Endothelial cell (in vitro differentiated cells): ENCODE measurements at regions not wholly inside any gene's neighbourhood (a gene's known extent, or its start where the extent isn't known, plus 50 kb on each side); places are given as distances from the start of the nearest gene placed in this dataset.
"Not testable (repeated sequence)": the region's sequence is repeated elsewhere in the genome, so short reads cannot be mapped to it uniquely, and the experiment has no call there.

Source experiments
- DNase-seq: peaks from one replicate; pipeline ENCODE4 v3.0.0; 2021; ENCODE audit warnings: low spot score
- H3K27ac Mint-ChIP-seq: one replicate; pipeline ENCODE4 v1.8.0; 2021; ENCODE audit warnings: mixed read lengths, inconsistent platforms; ENCODE audit not compliant: unreplicated experiment
- H3K27me3 Mint-ChIP-seq: one replicate; pipeline ENCODE4 v1.8.0; 2021; ENCODE audit warnings: mild to moderate bottlenecking, moderate library complexity, mixed read lengths, inconsistent platforms; ENCODE audit not compliant: unreplicated experiment
- H3K36me3 Mint-ChIP-seq: one replicate; pipeline ENCODE4 v1.8.0; 2021; ENCODE audit warnings: mild to moderate bottlenecking, low read depth, mixed read lengths, inconsistent platforms; ENCODE audit not compliant: unreplicated experiment
- H3K4me1 Mint-ChIP-seq: one replicate; pipeline ENCODE4 v1.8.0; 2021; ENCODE audit warnings: mild to moderate bottlenecking, mixed read lengths, inconsistent platforms; ENCODE audit not compliant: unreplicated experiment
- H3K4me3 Mint-ChIP-seq: one replicate; pipeline ENCODE4 v1.8.0; 2021; ENCODE audit warnings: mild to moderate bottlenecking, mixed read lengths, inconsistent platforms; ENCODE audit not compliant: unreplicated experiment
- H3K9me3 Mint-ChIP-seq: one replicate; pipeline ENCODE4 v1.8.0; 2021; ENCODE audit warnings: mixed read lengths, inconsistent platforms; ENCODE audit not compliant: unreplicated experiment
- TF ChIP-seq, protein P1 (sequence below): fragments of 200-600 bp; sonication (generic); IDR thresholded peaks from one replicate; pipeline ENCODE4 v1.5.0; 2021; ENCODE audit warnings: antibody characterized with exemption; ENCODE audit not compliant: unreplicated experiment

DNA sequence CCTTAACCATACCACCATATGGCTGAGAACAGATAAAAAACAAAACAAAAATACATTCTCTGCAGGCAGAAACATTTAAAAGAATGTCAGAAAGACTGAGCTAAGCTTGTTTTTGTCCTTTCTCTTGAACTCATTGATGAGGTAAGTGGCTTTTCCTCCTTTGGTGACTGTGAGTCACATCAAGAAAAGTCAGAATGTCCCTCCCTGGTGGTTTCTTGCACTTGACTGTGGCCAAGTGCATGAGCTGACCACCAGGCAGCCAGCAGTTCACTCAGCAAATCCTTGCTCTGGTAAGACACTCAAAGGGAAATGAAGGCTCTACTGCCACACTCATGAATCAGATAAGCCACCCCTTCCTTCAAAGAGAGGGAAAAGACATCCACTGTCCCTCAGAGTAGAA is 970.9 kb downstream of the TAF11L14 start:
- H3K9me3 Mint-ChIP-seq, result no peaks in the 10 kb centered on the region
- DNase-seq, result no peak
- H3K27me3 Mint-ChIP-seq, result peaks cover 4% of the 10 kb centered on the region
- no peak overlapping the region for H3K27ac Mint-ChIP-seq
- no peaks in the 10 kb centered on the region for H3K4me1 Mint-ChIP-seq
- H3K36me3 Mint-ChIP-seq, result no peaks in the 10 kb centered on the region
- TF ChIP-seq, protein P1, sequence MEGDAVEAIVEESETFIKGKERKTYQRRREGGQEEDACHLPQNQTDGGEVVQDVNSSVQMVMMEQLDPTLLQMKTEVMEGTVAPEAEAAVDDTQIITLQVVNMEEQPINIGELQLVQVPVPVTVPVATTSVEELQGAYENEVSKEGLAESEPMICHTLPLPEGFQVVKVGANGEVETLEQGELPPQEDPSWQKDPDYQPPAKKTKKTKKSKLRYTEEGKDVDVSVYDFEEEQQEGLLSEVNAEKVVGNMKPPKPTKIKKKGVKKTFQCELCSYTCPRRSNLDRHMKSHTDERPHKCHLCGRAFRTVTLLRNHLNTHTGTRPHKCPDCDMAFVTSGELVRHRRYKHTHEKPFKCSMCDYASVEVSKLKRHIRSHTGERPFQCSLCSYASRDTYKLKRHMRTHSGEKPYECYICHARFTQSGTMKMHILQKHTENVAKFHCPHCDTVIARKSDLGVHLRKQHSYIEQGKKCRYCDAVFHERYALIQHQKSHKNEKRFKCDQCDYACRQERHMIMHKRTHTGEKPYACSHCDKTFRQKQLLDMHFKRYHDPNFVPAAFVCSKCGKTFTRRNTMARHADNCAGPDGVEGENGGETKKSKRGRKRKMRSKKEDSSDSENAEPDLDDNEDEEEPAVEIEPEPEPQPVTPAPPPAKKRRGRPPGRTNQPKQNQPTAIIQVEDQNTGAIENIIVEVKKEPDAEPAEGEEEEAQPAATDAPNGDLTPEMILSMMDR, result no peak
- H3K4me3 Mint-ChIP-seq, result no peak overlapping the region

DNA sequence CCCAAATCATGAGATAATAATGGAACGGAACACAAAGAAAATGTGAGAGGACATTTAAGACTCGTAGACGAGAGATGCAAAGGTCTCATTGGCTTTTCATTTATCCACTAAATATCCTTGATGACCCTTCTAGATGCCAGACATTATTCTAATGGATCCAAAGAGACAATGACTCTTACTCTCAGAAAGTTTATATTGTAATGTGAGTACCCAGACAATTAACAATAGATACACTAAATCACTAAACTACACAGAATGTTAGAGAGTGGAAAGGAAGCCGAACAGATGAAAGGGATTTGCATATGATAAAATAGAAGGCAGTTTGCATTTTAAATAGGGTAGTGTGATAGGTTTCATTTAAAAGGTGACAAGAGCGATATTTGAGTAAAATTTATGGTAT is 973.3 kb downstream of the TAF11L14 start:
- TF ChIP-seq, protein P1, result no peak
- no peak for DNase-seq
- no peaks in the 10 kb centered on the region for H3K4me1 Mint-ChIP-seq

DNA sequence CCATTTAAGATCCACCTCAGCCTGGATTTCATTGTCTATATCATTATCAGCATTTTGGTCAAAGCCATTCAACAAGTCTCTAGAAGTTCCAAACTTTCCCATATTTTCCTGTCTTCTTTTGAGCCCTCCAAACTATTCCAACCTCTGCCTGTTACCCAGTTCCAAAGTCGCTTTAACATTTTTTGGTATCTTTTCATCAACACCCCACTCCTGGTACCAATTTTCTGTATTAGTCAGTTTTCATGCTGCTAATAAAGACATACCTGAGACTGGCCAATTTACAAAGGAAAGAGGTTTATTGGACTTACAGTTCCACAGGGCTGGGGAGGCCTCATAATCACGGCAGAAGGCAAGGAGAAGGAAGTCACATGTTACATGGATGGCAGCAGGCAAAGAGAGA is 982.9 kb downstream of the TAF11L14 start:
- not testable (repeated sequence) for DNase-seq, H3K4me3 Mint-ChIP-seq, H3K9me3 Mint-ChIP-seq, H3K27me3 Mint-ChIP-seq, H3K27ac Mint-ChIP-seq, H3K4me1 Mint-ChIP-seq
- H3K36me3 Mint-ChIP-seq, result peaks cover 10% of the 10 kb centered on the region

More for the DNA sequence above, 973.3 kb downstream of the TAF11L14 start:
- Mint-ChIP-seq H3K36me3 (no peaks in the 10 kb centered on the region), H3K9me3 (no peaks in the 10 kb centered on the region), H3K4me3 (no peak overlapping the region), H3K27ac (no peak overlapping the region), H3K27me3 (peaks cover 4% of the 10 kb centered on the region)

DNA sequence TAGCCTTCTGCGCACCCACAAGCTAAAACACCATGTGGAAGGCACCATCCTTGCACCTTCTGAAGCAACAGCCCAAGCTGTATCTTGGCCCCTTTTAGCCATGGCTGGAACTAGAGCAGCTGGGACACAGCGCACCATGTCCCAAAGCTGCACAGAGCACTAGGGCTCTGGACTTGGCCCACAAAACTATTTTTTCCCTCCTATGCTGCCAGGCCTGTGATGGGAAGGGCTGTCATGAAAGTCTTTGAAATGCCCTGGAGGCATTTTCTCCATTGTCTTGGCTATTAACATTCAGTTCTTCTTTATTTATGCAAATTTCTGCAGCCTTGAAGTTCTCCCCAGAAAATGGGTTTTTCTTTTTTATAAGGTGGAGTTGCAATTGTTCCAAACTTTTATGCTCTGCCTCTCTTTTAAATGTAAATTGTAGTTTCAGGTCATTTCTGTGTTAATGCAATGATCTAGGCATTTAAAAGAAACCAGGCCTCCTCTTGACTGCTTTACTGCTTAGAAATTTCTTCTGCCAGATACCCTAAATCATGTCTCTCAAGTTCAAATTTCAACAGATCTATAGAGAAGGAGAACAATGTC is 996.3 kb downstream of the TAF11L14 start:
- Mint-ChIP-seq H3K36me3 (no peaks in the 10 kb centered on the region), H3K4me1 (no peaks in the 10 kb centered on the region), H3K4me3 (no peak overlapping the region)

DNA sequence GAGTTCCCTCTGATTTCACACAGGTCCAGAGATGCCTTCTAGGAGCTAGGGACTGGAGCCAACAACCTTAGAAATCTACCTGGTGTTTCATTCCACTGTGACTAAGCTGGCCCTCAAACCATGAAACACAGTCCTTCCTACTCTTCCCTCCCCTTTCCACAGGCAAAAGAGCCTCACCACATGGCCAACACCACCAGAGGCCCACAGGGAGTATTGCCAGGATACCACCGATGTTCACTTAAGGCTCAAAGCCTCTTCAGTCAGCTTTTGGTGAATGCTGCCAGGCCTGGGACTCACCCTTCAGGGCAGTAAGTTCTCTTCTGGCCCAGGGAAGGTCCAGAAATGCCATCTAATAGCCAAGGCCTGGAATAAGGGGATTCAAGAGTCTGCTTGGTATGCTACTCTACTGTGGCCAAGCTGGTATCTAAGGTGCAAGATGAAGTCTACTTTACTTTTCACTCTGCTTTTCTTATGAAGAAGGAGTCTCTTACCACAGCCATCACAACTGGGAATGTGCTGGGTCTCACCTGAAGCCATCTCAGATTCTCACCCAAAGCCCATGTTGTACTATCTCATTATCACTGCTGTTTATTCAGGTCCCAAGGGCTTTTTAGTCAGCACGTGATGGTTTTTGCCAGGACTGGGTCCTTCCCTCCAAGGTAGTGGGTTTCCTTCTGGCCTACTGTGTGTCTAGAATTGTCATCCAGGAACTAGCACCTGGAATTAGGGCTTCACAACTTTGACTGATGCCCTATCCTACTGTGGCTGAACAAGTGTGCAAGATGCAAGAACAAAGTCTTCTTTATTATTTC is 1018.4 kb downstream of the TAF11L14 start:
- Mint-ChIP-seq H3K4me1 (no peaks in the 10 kb centered on the region), H3K9me3 (peaks cover 4% of the 10 kb centered on the region), H3K4me3 (no peak overlapping the region), H3K27me3 (no peaks in the 10 kb centered on the region), H3K36me3 (no peaks in the 10 kb centered on the region), H3K27ac (no peak overlapping the region)
- TF ChIP-seq, protein P1, result no peak
- no peak for DNase-seq

More for the DNA sequence above, 996.3 kb downstream of the TAF11L14 start:
- H3K27me3 Mint-ChIP-seq, result peaks cover 2% of the 10 kb centered on the region
- H3K27ac Mint-ChIP-seq, result no peak overlapping the region
- no peak for DNase-seq
- TF ChIP-seq, protein P1, result no peak
- H3K9me3 Mint-ChIP-seq, result no peaks in the 10 kb centered on the region
